Cardiac muscle cell (in vitro differentiated cells and primary cell): ENCODE measurements at regions not wholly inside any gene's neighbourhood (a gene's known extent, or its start where the extent isn't known, plus 50 kb on each side); places are given as distances from the start of the nearest gene placed in this dataset.
"Not testable (repeated sequence)": the region's sequence is repeated elsewhere in the genome, so short reads cannot be mapped to it uniquely, and the experiment has no call there.

Experiments used
- DNase-seq, 2 donors: peaks; one replicate each; pipeline versions ENCODE4 v3.0.0 to v3.0.0-alpha.2; 2010 to 2017; ENCODE audit warnings: low read depth in 1 of 2, low spot score in 1 of 2
- H3K27ac ChIP-seq: fragments of 200-600 bp; sonication (generic); 2 replicates; pipeline ENCODE4 v1.5.1; 2016
- H3K27me3 ChIP-seq: fragments of 200-600 bp; sonication (generic); 2 replicates; pipeline ENCODE4 v1.6.0; 2016; ENCODE audit warnings: control low read depth
- H3K36me3 ChIP-seq: fragments of 200-600 bp; sonication (generic); 2 replicates; pipeline ENCODE4 v1.5.1; 2016; ENCODE audit warnings: control low read depth
- H3K4me1 ChIP-seq: fragments of 200-600 bp; sonication (generic); 2 replicates; pipeline ENCODE4 v1.8.1; 2017; ENCODE audit warnings: low read depth, mild to moderate bottlenecking, mixed run types
- H3K4me3 ChIP-seq: fragments of 200-600 bp; sonication (generic); 2 replicates; pipeline ENCODE4 v1.5.1; 2016; ENCODE audit warnings: mild to moderate bottlenecking
- H3K9me3 ChIP-seq: fragments of 200-600 bp; sonication (generic); 2 replicates; pipeline ENCODE4 v1.5.1; 2017; ENCODE audit warnings: low read depth, mild to moderate bottlenecking, control low read depth
- CTCF ChIP-seq: IDR thresholded peaks from 2 replicates; pipeline ENCODE4 v1.5.1; 2012; ENCODE audit warnings: low read depth, mild to moderate bottlenecking, low read length

GRCh38 chr4:12036450-12036849 lies 607.8 kb upstream of the HS3ST1 start:
- DNase-seq: peak in 1 of 2 donors; percentile 24
- TF ChIP-seq CTCF: no peak

GRCh38 chr4:12028258-12028657 lies 599.6 kb upstream of the HS3ST1 start:
- TF ChIP-seq CTCF: no peak
- H3K27me3 ChIP-seq: no peaks in the 10 kb centered on the region
- no peaks in the 10 kb centered on the region for H3K9me3 ChIP-seq
- H3K36me3 ChIP-seq: no peaks in the 10 kb centered on the region
- H3K27ac ChIP-seq: no peak overlapping the region
- H3K4me1 ChIP-seq: no peaks in the 10 kb centered on the region
- DNase-seq: no peak
- no peak overlapping the region for H3K4me3 ChIP-seq

More at GRCh38 chr4:12036450-12036849, 607.8 kb upstream of the HS3ST1 start:
- H3K4me3 ChIP-seq: no peak overlapping the region
- no peaks in the 10 kb centered on the region for H3K27me3 ChIP-seq
- no peaks in the 10 kb centered on the region for H3K36me3 ChIP-seq
- no peaks in the 10 kb centered on the region for H3K4me1 ChIP-seq
- H3K27ac ChIP-seq: no peak overlapping the region
- H3K9me3 ChIP-seq: no peaks in the 10 kb centered on the region

GRCh38 chr4:12022409-12022808 lies 593.7 kb upstream of the HS3ST1 start:
- Histone ChIP-seq H3K4me1 (no peaks in the 10 kb centered on the region), H3K9me3 (no peaks in the 10 kb centered on the region), H3K27me3 (no peaks in the 10 kb centered on the region), H3K27ac (no peak overlapping the region), H3K4me3 (no peak overlapping the region), H3K36me3 (no peaks in the 10 kb centered on the region)
- TF ChIP-seq CTCF: no peak
- DNase-seq: no peak

GRCh38 chr4:12016729-12017128 lies 588.0 kb upstream of the HS3ST1 start:
- H3K4me1 ChIP-seq: no peaks in the 10 kb centered on the region
- H3K27me3 ChIP-seq: no peaks in the 10 kb centered on the region
- H3K27ac ChIP-seq: no peak overlapping the region
- no peaks in the 10 kb centered on the region for H3K36me3 ChIP-seq
- DNase-seq: no peak
- no peaks in the 10 kb centered on the region for H3K9me3 ChIP-seq
- TF ChIP-seq CTCF: no peak
- no peak overlapping the region for H3K4me3 ChIP-seq

GRCh38 chr4:12005471-12005870 lies 576.8 kb upstream of the HS3ST1 start:
- no peak for TF ChIP-seq CTCF
- no peak for DNase-seq
- no peaks in the 10 kb centered on the region for H3K9me3 ChIP-seq
- no peaks in the 10 kb centered on the region for H3K27me3 ChIP-seq
- no peak overlapping the region for H3K27ac ChIP-seq
- no peaks in the 10 kb centered on the region for H3K4me1 ChIP-seq
- H3K4me3 ChIP-seq: no peak overlapping the region
- no peaks in the 10 kb centered on the region for H3K36me3 ChIP-seq

GRCh38 chr4:11996581-11996980 lies 567.9 kb upstream of the HS3ST1 start:
- not testable (repeated sequence) for H3K4me1 ChIP-seq, DNase-seq, H3K36me3 ChIP-seq, H3K4me3 ChIP-seq, H3K27me3 ChIP-seq, H3K9me3 ChIP-seq, H3K27ac ChIP-seq
